ENCODE measurements at regions not wholly inside any gene's neighbourhood (a gene's known extent, or its start where the extent isn't known, plus 50 kb on each side); places are given as distances from the start of the nearest gene placed in this dataset.
"Not testable (repeated sequence)": the region's sequence is repeated elsewhere in the genome, so short reads cannot be mapped to it uniquely, and the experiment has no call there.

- DNase-seq: no peak
These were observed 109.3 kb upstream of the B3GAT2 start for GRCh38 chr6:71066153-71066552.

GRCh38 chr6:71067816-71068215 lies 111.0 kb upstream of the B3GAT2 start:
- DNase-seq: no peak

- DNase-seq: no peak
These were observed 115.6 kb upstream of the B3GAT2 start for GRCh38 chr6:71072508-71072907.

- no peak for DNase-seq
These were observed 120.8 kb upstream of the B3GAT2 start for GRCh38 chr6:71077655-71078054.

- DNase-seq: no peak
These were observed 122.8 kb upstream of the B3GAT2 start for GRCh38 chr6:71079677-71080076.

GRCh38 chr6:71080133-71080532 lies 123.3 kb upstream of the B3GAT2 start:
- DNase-seq: no peak

- no peak for DNase-seq
These were observed 124.0 kb upstream of the B3GAT2 start for GRCh38 chr6:71080826-71081225.

GRCh38 chr6:71082033-71082650 lies 125.3 kb upstream of the B3GAT2 start:
- DNase-seq: no peak

- no peak for DNase-seq
These were observed 126.5 kb upstream of the B3GAT2 start for GRCh38 chr6:71083308-71083820.

GRCh38 chr6:71088166-71088565 lies 131.3 kb upstream of the B3GAT2 start:
- DNase-seq: no peak

GRCh38 chr6:71090217-71090616 lies 133.4 kb upstream of the B3GAT2 start:
- no peak for DNase-seq

- no peak for DNase-seq
These were observed 134.3 kb upstream of the B3GAT2 start for GRCh38 chr6:71091167-71091566.

GRCh38 chr6:71091956-71092355 lies 135.1 kb upstream of the B3GAT2 start:
- no peak for DNase-seq

GRCh38 chr6:71097264-71097663 lies 140.4 kb upstream of the B3GAT2 start:
- DNase-seq: not testable (repeated sequence)

- DNase-seq: no peak
These were observed 142.8 kb upstream of the B3GAT2 start for GRCh38 chr6:71099649-71100048.

- DNase-seq: no peak
These were observed 146.3 kb upstream of the B3GAT2 start for GRCh38 chr6:71103130-71103529.

GRCh38 chr6:71103641-71104040 lies 146.8 kb upstream of the B3GAT2 start:
- DNase-seq: no peak

- no peak for DNase-seq
These were observed 149.4 kb upstream of the B3GAT2 start for GRCh38 chr6:71106276-71106675.

GRCh38 chr6:71107911-71108420 lies 151.1 kb upstream of the B3GAT2 start:
- peak; percentile 82 for DNase-seq

GRCh38 chr6:71114544-71114943 lies 157.7 kb upstream of the B3GAT2 start:
- no peak for DNase-seq

GRCh38 chr6:71114986-71115385 lies 158.1 kb upstream of the B3GAT2 start:
- no peak for DNase-seq

GRCh38 chr6:71119560-71119959 lies 162.7 kb upstream of the B3GAT2 start:
- no peak for DNase-seq

GRCh38 chr6:71123051-71123450 lies 165.6 kb upstream of the OGFRL1 start:
- peak; percentile 43 for DNase-seq

- DNase-seq: no peak
These were observed 164.3 kb upstream of the OGFRL1 start for GRCh38 chr6:71124340-71124739.

GRCh38 chr6:71125216-71125615 lies 163.4 kb upstream of the OGFRL1 start:
- no peak for DNase-seq
